ENCODE measurements at regions not wholly inside any gene's neighbourhood (a gene's known extent, or its start where the extent isn't known, plus 50 kb on each side); places are given as distances from the start of the nearest gene placed in this dataset.

DNA sequence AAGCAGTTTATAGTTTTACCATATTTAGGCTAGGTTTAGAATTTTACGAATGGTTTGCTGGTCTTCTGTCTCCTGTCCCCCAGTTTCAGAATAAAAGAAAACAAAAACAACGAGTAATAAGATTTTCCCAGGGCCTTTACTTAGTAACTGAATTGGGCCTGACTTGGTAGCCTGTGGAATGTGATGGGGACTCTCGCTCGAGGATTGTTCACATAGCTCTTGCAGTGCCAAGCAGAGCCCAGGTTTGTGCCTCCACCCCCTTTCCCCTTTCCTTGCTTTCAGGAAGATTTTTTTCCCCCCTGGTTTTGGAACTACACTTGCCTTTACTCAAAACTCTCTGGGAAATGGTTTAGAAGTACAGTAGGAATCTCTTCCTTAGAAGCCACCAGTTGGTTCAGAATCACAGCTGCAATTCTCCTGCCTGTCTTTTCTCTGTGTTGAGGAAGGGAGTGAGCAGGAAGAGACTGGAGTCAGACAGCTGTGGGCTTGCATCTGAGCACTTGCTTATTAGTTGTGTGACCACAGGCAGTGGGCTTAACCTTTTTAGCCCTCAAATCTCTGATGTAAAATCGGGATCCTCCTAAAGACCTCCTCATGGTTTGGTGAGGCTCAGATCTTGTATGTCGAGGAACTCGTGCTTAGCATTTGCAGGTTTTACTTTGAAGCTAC is 501.2 kb downstream of the PCNX1 start:
- H2BK12ac ChIP-seq (ENCODE audit: low read length) = no peak overlapping the region
- no peaks in the 10 kb centered on the region for H3K27me3 ChIP-seq (ENCODE audit: insufficient read depth, low read length)
- no peak overlapping the region for H3K4me2 ChIP-seq (ENCODE audit: low read length)
- no peak overlapping the region for H2BK5ac ChIP-seq (ENCODE audit: low read depth, low read length, poor library complexity)
- no peak overlapping the region for H2BK120ac ChIP-seq (ENCODE audit: insufficient read depth, low read length, poor library complexity)
- H2AK5ac ChIP-seq (ENCODE audit: low read length) = no peak overlapping the region
- H3K4me3 ChIP-seq (ENCODE audit: low read depth, low read length) = no peak overlapping the region
- no peak for DNase-seq
- H3K18ac ChIP-seq (ENCODE audit: low read length) = no peak overlapping the region
- no peaks in the 10 kb centered on the region for H3K36me3 ChIP-seq (ENCODE audit: control insufficient read depth in 1 of 2, insufficient read depth in 2 of 2, low read length in 2 of 2)
- no peak overlapping the region for H4K91ac ChIP-seq (ENCODE audit: low read depth, low read length)
- H3K4ac ChIP-seq (ENCODE audit: low read depth, low read length) = peak overlapping the region; percentile 27
- no peak overlapping the region for H4K12ac ChIP-seq (ENCODE audit: low read depth, low read length)
- H2AFZ ChIP-seq (ENCODE audit: insufficient read depth, low read length, poor library complexity) = no peak overlapping the region
- no peak overlapping the region for H3K27ac ChIP-seq (ENCODE audit: low read depth, low read length)
- no peak overlapping the region for H3K14ac ChIP-seq (ENCODE audit: low read length)
- H3K9ac ChIP-seq (ENCODE audit: low read length) = no peak overlapping the region
- H3K9me3 ChIP-seq (ENCODE audit: insufficient read depth, low read depth, low read length) = peaks cover 1% of the 10 kb centered on the region
- H3K4me1 ChIP-seq (ENCODE audit: control insufficient read depth in 1 of 2, insufficient read depth in 2 of 2, low read length in 2 of 2) = no peaks in the 10 kb centered on the region
- H3K79me1 ChIP-seq (ENCODE audit: low read length) = no peaks in the 10 kb centered on the region
- H3K23ac ChIP-seq (ENCODE audit: low read length) = no peak overlapping the region
- no peaks in the 10 kb centered on the region for H3K79me2 ChIP-seq (ENCODE audit: control insufficient read depth, insufficient read depth, low read length, poor library complexity)
- no peak overlapping the region for H4K8ac ChIP-seq (ENCODE audit: low read depth, low read length)
- WGBS (ENCODE audit: extremely low coverage, insufficient coverage, insufficient read length) = no CpG with 5 or more reads among the region's 7 CpGs

- no peak for DNase-seq
- no peak overlapping the region for H4K8ac ChIP-seq (ENCODE audit: low read depth, low read length)
- H3K4me1 ChIP-seq (ENCODE audit: control insufficient read depth in 1 of 2, insufficient read depth in 2 of 2, low read length in 2 of 2) = no peaks in the 10 kb centered on the region
These were observed 503.5 kb downstream of the PCNX1 start for GRCh38 chr14:71410578-71411284.

GRCh38 chr14:71411285-71411595 is 504.0 kb downstream of the PCNX1 start:
- H3K4me2 ChIP-seq (ENCODE audit: low read length) = no peak overlapping the region
- H3K9ac ChIP-seq (ENCODE audit: low read length) = no peak overlapping the region
- no peak for DNase-seq
- no peak overlapping the region for H2AFZ ChIP-seq (ENCODE audit: insufficient read depth, low read length, poor library complexity)
- peaks cover 1% of the 10 kb centered on the region for H3K9me3 ChIP-seq (ENCODE audit: insufficient read depth, low read depth, low read length)
- WGBS (ENCODE audit: extremely low coverage, insufficient coverage, insufficient read length) = no CpG with 5 or more reads among the region's 3 CpGs
- peaks cover 0 to 2% of the 10 kb centered on the region in 2 experiments for H3K36me3 ChIP-seq (ENCODE audit: control insufficient read depth in 1 of 2, insufficient read depth in 2 of 2, low read length in 2 of 2)
- no peaks in the 10 kb centered on the region for H3K79me1 ChIP-seq (ENCODE audit: low read length)
- H3K14ac ChIP-seq (ENCODE audit: low read length) = no peak overlapping the region
- no peak overlapping the region for H2BK120ac ChIP-seq (ENCODE audit: insufficient read depth, low read length, poor library complexity)
- H2AK5ac ChIP-seq (ENCODE audit: low read length) = no peak overlapping the region
- H3K27me3 ChIP-seq (ENCODE audit: insufficient read depth, low read length) = no peaks in the 10 kb centered on the region
- H3K4me1 ChIP-seq (ENCODE audit: control insufficient read depth in 1 of 2, insufficient read depth in 2 of 2, low read length in 2 of 2) = no peaks in the 10 kb centered on the region
- no peak overlapping the region for H3K4ac ChIP-seq (ENCODE audit: low read depth, low read length)
- H3K79me2 ChIP-seq (ENCODE audit: control insufficient read depth, insufficient read depth, low read length, poor library complexity) = no peaks in the 10 kb centered on the region
- H3K4me3 ChIP-seq (ENCODE audit: low read depth, low read length) = no peak overlapping the region
- no peak overlapping the region for H3K18ac ChIP-seq (ENCODE audit: low read length)
- no peak overlapping the region for H2BK5ac ChIP-seq (ENCODE audit: low read depth, low read length, poor library complexity)
- H4K91ac ChIP-seq (ENCODE audit: low read depth, low read length) = no peak overlapping the region
- H4K12ac ChIP-seq (ENCODE audit: low read depth, low read length) = no peak overlapping the region
- no peak overlapping the region for H2BK12ac ChIP-seq (ENCODE audit: low read length)
- H3K27ac ChIP-seq (ENCODE audit: low read depth, low read length) = no peak overlapping the region
- H3K23ac ChIP-seq (ENCODE audit: low read length) = no peak overlapping the region
- H4K8ac ChIP-seq (ENCODE audit: low read depth, low read length) = no peak overlapping the region

More at GRCh38 chr14:71410578-71411284, 503.5 kb downstream of the PCNX1 start:
- no peak overlapping the region for H3K23ac ChIP-seq (ENCODE audit: low read length)
- H3K79me2 ChIP-seq (ENCODE audit: control insufficient read depth, insufficient read depth, low read length, poor library complexity) = no peaks in the 10 kb centered on the region
- H2BK5ac ChIP-seq (ENCODE audit: low read depth, low read length, poor library complexity) = no peak overlapping the region
- no peak overlapping the region for H3K9ac ChIP-seq (ENCODE audit: low read length)
- H3K4me3 ChIP-seq (ENCODE audit: low read depth, low read length) = no peak overlapping the region
- no peak overlapping the region for H3K18ac ChIP-seq (ENCODE audit: low read length)
- peaks cover 0 to 2% of the 10 kb centered on the region in 2 experiments for H3K36me3 ChIP-seq (ENCODE audit: control insufficient read depth in 1 of 2, insufficient read depth in 2 of 2, low read length in 2 of 2)
- H3K9me3 ChIP-seq (ENCODE audit: insufficient read depth, low read depth, low read length) = peaks cover 1% of the 10 kb centered on the region
- H2BK12ac ChIP-seq (ENCODE audit: low read length) = no peak overlapping the region
- no peak overlapping the region for H2BK120ac ChIP-seq (ENCODE audit: insufficient read depth, low read length, poor library complexity)
- no peak overlapping the region for H2AFZ ChIP-seq (ENCODE audit: insufficient read depth, low read length, poor library complexity)
- no CpG with 5 or more reads among the region's 5 CpGs for WGBS (ENCODE audit: extremely low coverage, insufficient coverage, insufficient read length)
- no peak overlapping the region for H3K4ac ChIP-seq (ENCODE audit: low read depth, low read length)
- H3K4me2 ChIP-seq (ENCODE audit: low read length) = no peak overlapping the region
- no peak overlapping the region for H3K27ac ChIP-seq (ENCODE audit: low read depth, low read length)
- H4K12ac ChIP-seq (ENCODE audit: low read depth, low read length) = no peak overlapping the region
- no peaks in the 10 kb centered on the region for H3K27me3 ChIP-seq (ENCODE audit: insufficient read depth, low read length)
- H2AK5ac ChIP-seq (ENCODE audit: low read length) = no peak overlapping the region
- no peak overlapping the region for H4K91ac ChIP-seq (ENCODE audit: low read depth, low read length)
- no peaks in the 10 kb centered on the region for H3K79me1 ChIP-seq (ENCODE audit: low read length)
- no peak overlapping the region for H3K14ac ChIP-seq (ENCODE audit: low read length)

DNA sequence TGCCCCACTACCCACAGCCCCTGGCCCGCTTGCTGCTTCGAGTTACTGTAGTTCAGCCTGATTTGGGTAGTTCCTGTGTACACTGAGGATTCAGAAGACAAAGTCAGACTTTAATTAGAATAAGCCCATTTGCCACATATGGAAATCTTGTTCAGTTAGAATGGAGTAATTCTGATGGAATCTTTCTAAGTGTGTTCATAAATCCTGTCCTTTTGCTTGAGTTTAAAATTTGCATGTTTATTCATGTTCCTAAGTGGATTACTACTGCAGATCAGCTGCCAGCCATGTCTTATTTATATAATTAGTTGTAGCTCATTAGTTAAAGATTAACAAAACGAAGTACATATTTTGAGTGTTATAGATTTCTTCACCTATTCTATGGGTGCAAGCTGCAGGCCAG is 504.5 kb downstream of the PCNX1 start:
- Histone ChIP-seq H2BK5ac (ENCODE audit: low read depth, low read length, poor library complexity) (no peak overlapping the region), H4K8ac (ENCODE audit: low read depth, low read length) (no peak overlapping the region), H2BK12ac (ENCODE audit: low read length) (no peak overlapping the region), H4K12ac (ENCODE audit: low read depth, low read length) (no peak overlapping the region), H3K23ac (ENCODE audit: low read length) (no peak overlapping the region), H2AFZ (ENCODE audit: insufficient read depth, low read length, poor library complexity) (no peak overlapping the region), H3K4me1 (ENCODE audit: control insufficient read depth in 1 of 2, insufficient read depth in 2 of 2, low read length in 2 of 2) (no peaks in the 10 kb centered on the region), H3K9me3 (ENCODE audit: insufficient read depth, low read depth, low read length) (peaks cover 1% of the 10 kb centered on the region), H3K14ac (ENCODE audit: low read length) (no peak overlapping the region), H3K4me3 (ENCODE audit: low read depth, low read length) (no peak overlapping the region), H3K18ac (ENCODE audit: low read length) (no peak overlapping the region), H3K4me2 (ENCODE audit: low read length) (no peak overlapping the region), H3K27ac (ENCODE audit: low read depth, low read length) (no peak overlapping the region), H3K79me1 (ENCODE audit: low read length) (no peaks in the 10 kb centered on the region), H2BK120ac (ENCODE audit: insufficient read depth, low read length, poor library complexity) (no peak overlapping the region), H4K91ac (ENCODE audit: low read depth, low read length) (no peak overlapping the region), H3K4ac (ENCODE audit: low read depth, low read length) (no peak overlapping the region), H2AK5ac (ENCODE audit: low read length) (no peak overlapping the region), H3K27me3 (ENCODE audit: insufficient read depth, low read length) (no peaks in the 10 kb centered on the region), H3K79me2 (ENCODE audit: control insufficient read depth, insufficient read depth, low read length, poor library complexity) (no peaks in the 10 kb centered on the region), H3K9ac (ENCODE audit: low read length) (no peak overlapping the region), H3K36me3 (ENCODE audit: control insufficient read depth in 1 of 2, insufficient read depth in 2 of 2, low read length in 2 of 2) (peaks cover 0 to 2% of the 10 kb centered on the region in 2 experiments)
- no peak for DNase-seq
- no CpG with 5 or more reads among the region's 3 CpGs for WGBS (ENCODE audit: extremely low coverage, insufficient coverage, insufficient read length)
